ENCODE measurements at regions not wholly inside any gene's neighbourhood (a gene's known extent, or its start where the extent isn't known, plus 50 kb on each side); places are given as distances from the start of the nearest gene placed in this dataset.
"Not testable (repeated sequence)": the region's sequence is repeated elsewhere in the genome, so short reads cannot be mapped to it uniquely, and the experiment has no call there.

DNA sequence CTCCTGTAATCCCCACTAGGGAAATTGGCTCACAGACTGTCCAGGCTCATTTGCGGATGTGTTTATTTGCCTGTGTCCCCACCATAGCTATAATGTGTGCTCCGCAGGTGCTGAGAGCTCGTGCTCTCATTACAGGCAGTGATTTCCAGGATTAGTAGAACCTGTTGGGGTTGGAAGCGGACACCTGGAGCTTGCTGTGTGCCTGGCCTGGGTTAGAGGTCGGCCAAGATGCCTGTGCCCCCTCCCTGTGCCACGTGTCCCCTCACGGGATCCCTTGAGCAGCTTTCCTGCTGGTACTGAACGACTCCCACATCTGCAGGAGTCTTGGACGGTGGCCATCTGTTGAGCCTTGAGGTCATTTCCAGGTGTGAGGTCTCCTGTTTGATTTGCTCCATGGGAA, 52.7 kb upstream of the TAMM41 start:
- not testable (repeated sequence) for TF ChIP-seq ARNTL (CRISPR knock-in tag; IDR thresholded peaks at IDR 0.05; ENCODE audit: borderline replicate concordance, low read depth); RARB (CRISPR knock-in tag; IDR thresholded peaks at IDR 0.05); ZNF8 (CRISPR knock-in tag; IDR thresholded peaks at IDR 0.05); GLIS3 (CRISPR knock-in tag; IDR thresholded peaks at IDR 0.05); PATZ1 (CRISPR knock-in tag; IDR thresholded peaks at IDR 0.05; ENCODE audit: borderline replicate concordance); ESRRG (CRISPR knock-in tag; IDR thresholded peaks at IDR 0.05)
- TF ChIP-seq, protein P1, sequence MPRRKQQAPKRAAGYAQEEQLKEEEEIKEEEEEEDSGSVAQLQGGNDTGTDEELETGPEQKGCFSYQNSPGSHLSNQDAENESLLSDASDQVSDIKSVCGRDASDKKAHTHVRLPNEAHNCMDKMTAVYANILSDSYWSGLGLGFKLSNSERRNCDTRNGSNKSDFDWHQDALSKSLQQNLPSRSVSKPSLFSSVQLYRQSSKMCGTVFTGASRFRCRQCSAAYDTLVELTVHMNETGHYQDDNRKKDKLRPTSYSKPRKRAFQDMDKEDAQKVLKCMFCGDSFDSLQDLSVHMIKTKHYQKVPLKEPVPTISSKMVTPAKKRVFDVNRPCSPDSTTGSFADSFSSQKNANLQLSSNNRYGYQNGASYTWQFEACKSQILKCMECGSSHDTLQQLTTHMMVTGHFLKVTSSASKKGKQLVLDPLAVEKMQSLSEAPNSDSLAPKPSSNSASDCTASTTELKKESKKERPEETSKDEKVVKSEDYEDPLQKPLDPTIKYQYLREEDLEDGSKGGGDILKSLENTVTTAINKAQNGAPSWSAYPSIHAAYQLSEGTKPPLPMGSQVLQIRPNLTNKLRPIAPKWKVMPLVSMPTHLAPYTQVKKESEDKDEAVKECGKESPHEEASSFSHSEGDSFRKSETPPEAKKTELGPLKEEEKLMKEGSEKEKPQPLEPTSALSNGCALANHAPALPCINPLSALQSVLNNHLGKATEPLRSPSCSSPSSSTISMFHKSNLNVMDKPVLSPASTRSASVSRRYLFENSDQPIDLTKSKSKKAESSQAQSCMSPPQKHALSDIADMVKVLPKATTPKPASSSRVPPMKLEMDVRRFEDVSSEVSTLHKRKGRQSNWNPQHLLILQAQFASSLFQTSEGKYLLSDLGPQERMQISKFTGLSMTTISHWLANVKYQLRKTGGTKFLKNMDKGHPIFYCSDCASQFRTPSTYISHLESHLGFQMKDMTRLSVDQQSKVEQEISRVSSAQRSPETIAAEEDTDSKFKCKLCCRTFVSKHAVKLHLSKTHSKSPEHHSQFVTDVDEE (CRISPR knock-in tag; IDR thresholded peaks at IDR 0.05) = not testable (repeated sequence)
- TF ChIP-seq, protein P2, sequence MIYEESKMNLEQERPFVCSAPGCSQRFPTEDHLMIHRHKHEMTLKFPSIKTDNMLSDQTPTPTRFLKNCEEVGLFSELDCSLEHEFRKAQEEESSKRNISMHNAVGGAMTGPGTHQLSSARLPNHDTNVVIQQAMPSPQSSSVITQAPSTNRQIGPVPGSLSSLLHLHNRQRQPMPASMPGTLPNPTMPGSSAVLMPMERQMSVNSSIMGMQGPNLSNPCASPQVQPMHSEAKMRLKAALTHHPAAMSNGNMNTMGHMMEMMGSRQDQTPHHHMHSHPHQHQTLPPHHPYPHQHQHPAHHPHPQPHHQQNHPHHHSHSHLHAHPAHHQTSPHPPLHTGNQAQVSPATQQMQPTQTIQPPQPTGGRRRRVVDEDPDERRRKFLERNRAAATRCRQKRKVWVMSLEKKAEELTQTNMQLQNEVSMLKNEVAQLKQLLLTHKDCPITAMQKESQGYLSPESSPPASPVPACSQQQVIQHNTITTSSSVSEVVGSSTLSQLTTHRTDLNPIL (CRISPR knock-in tag; IDR thresholded peaks at IDR 0.05; ENCODE audit: low read depth) = not testable (repeated sequence)
